GM18498 (cell line): ENCODE measurements at regions not wholly inside any gene's neighbourhood (a gene's known extent, or its start where the extent isn't known, plus 50 kb on each side); places are given as distances from the start of the nearest gene placed in this dataset.
"Not testable (repeated sequence)": the region's sequence is repeated elsewhere in the genome, so short reads cannot be mapped to it uniquely, and the experiment has no call there.

Experiments
- ATAC-seq: cut with Tn5 transposase; IDR thresholded peaks from one replicate; pipeline ENCODE4 v1.9.1; 2021; ENCODE audit warnings: mild to moderate bottlenecking, moderate library complexity; ENCODE audit not compliant: unreplicated experiment

DNA sequence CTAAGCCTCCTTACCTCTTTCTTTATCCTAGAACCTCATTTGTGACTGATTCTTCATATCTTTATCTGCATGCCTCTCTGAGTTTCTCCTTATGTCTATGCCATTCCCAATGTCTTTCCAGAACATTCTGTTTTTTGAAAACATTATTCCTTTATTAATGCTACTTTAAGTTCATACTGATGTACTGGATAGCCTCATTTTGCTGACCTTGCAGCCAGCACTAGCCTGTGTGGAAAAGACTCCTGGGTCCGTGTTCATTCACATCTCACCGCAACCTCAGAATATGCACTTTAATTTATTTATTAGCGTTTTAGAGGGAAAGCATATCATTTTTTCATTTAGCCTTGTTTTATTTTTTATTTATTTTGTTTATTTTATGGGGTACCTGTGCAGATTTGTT lies 208.1 kb upstream of the NPVF start:
- no peak for ATAC-seq

DNA sequence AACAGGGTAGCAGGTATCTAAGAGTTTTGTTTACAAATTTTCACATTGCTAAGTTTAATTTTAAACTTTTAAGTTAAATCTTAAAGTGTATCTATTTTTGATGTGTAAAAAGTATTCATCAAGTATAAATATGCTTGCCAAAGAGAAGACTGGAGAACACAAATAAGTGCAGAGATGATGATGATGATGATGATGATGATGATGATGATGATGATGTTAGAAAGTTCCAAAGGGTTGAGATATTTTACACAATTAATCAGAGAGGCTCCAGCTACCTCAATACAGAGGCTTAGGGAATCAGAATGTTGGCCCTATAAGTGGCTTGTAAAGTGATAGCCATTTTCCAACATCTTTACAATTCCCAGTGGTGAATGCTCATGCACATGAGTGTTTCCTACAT lies 209.0 kb upstream of the NPVF start:
- ATAC-seq, result no peak

DNA sequence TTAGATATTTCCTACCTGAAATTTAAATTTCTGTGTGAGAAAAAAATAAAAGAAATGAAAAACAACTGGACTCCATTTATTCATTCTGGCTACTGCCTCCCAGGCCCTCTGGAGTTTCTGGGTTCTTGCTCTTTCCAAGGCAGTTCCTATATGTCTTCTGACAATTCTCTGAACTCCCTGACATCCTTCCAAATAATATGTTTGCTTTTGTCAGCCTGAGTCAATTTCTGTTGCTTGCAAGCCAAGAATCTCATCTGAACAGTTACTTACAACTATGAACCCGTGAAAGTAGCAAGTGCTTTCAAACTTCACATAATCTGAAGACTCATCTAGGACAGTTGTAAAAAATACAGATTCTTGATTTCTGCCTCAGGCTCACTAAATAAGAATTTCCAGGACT lies 216.7 kb upstream of the NPVF start:
- ATAC-seq, result no peak

DNA sequence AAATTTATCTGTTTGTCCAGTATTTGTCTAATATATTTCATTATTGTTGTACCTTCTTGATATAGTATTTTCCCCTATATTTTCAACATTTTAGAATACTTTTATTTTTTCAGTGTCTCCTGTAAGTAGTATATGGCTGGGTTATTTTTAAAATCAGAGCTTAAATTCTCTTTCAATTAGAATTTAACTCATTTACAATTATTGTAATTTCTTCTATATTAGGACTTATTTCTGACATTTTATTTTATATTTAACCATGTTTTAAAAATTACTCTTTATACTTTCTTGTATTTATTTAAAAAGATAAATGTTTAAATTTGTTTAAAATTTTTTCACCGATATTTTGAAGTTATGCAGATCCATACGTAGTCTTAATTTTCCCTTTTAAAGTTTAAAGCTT lies 220.0 kb upstream of the NPVF start:
- ATAC-seq, result no peak

DNA sequence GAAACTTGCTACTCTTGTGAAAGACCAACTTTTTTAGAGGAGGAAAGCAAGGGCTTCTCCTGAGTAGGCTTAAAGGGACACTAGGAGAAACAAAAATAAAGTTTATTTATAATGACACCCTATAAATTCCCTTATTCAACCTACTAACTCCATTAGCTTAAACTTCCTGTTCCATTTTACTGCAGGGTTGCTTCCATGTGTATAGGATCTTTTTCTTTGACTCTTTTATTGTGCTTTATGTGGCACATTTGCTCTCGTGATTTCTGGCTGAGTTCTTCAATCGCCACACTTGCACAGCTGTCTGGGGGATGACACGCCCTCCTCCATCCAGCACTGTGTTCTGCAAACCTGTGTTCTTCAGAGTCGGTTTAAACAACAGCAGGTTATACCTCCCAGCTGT lies 225.7 kb upstream of the NPVF start:
- ATAC-seq, result no peak

DNA sequence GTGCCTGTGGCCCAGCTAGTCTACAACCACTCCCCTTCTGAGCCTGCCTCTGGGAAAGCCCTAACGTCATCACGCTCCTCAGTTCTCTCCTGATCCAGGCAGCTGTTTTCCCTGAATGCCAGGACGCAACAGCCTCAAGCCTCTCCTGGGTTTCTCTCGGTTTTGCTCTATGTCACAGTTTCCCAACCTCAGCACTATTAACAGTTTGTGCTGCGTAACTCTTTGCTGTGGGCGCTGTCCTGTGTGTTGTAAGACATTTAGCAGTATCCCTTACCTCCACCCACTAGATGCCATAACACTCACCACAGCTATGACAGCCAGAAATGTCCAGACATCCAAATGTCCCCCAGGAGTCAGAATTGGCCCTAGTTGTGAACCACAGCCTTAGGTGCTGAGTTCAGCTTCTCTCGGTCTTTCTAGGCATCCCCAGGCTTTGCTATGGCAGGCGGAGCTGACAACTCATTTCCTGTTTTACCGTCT lies 226.3 kb upstream of the NPVF start:
- ATAC-seq, result no peak

DNA sequence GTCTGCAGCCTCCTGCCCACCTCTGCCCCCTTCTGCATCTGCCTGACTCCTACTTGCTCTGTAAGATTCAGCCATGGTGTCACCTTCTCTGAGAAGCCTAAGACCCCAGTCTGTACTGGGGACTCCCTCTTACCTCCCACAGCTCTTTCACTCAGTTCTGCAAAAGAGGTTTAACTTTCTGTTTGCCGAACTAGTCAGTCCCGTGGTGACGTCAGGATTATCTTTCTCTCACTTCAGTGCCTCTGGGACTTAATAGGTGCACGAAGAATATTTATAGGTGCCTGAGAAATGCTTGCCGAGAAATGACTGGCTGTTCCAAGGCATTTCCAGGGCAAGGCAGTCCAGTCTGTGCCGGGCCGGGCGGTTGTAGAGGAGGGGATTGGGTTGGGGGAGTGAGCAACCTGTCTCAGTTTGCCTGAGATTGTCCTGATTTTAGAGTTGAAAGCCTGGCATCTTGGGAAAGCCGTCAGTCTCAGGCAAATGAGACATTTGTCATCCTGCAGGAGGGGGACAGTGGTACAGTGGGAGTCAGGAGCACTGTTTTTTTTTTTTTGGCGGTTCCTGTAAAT lies 227.5 kb upstream of the NPVF start:
- no peak for ATAC-seq

DNA sequence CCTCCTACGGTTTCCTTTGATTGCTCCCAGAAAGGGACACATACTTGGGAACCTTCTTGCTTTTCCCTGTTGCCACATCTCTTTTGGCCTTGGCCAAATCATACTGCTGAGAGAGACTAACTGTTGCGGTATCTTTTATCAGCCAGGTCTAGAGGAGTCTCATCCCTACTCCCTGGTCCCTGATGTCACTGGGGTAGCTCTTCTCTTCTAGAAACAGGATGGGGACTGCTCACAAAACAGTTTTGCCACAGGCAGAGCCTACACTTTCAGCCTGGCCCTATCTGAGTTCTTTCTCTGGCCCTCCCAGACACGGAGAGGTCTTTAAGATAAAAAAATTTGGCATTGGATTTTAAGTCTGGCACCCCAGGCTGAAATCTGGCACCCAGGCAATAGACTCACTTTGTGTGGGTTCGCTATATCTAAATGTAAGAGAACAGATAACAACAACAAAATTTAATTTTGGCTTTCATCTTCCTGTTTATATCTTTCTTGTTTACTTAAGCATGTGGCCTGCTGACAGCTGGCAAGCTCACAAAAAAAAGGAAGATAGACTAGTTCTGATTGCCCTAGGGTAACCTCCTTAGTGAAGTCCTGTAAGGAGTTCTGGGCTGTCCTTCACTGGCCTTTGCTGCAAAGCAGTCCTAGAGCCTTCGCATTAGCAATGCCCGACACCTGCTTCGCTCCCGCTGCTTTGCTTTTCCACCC lies 228.3 kb upstream of the NPVF start:
- no peak for ATAC-seq

DNA sequence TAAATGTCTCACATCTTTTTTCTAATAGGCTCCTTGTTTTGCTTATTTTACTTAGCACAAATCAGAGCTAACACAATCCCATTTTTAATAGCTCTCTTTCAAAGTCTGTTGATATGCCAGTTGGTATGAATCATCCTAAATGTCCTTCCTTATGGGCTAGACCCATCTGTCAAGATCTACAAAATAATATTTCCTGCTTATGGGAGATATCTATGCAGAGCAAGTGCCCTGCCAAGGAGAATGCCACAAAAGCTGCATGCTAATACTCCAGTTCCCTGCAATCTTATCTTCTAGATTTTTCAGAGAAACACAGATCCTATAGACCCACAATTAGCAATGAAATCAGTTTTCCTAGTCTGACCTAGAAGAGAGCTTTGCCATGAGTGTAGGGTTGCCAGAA lies 230.8 kb upstream of the NPVF start:
- no peak for ATAC-seq

DNA sequence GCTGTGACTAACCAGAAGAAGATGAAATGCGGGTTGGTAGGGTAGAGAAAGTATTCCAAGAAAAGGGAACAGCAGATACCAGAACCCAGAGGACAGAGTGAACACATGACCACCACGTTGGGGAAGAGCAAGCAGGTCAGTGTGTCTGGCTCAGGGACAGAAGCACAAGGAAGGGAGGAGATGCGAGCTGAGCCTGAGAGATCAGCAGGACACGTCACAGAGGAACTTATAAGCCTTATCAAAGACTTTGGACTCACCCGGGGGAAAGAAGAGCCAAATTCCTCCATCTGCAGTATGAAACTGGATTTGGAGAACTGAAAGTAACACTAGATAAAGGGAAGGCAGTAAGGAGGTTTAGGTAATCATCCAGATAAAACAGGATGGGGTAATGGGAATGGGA lies 232.1 kb upstream of the NPVF start:
- ATAC-seq, result no peak

DNA sequence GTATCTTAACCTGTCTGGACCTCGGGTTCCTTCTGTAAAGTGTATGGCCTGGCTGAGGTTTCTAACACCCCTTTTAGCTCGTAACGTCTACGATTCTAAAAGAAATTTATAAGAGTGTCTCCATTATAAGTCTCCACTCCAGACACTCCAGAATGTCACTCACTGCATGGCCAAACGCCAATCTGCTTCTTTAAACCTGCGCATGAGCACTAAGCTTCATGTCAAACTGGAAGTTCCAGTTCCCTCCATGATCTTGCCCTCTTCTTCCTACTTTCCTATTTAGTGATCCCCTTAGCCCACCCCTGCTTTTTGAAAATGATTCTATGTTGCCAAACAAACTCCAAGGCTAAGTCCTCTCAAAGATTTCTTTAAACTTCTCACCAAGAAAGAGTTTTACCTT lies 241.4 kb upstream of the NPVF start:
- ATAC-seq, result no peak

DNA sequence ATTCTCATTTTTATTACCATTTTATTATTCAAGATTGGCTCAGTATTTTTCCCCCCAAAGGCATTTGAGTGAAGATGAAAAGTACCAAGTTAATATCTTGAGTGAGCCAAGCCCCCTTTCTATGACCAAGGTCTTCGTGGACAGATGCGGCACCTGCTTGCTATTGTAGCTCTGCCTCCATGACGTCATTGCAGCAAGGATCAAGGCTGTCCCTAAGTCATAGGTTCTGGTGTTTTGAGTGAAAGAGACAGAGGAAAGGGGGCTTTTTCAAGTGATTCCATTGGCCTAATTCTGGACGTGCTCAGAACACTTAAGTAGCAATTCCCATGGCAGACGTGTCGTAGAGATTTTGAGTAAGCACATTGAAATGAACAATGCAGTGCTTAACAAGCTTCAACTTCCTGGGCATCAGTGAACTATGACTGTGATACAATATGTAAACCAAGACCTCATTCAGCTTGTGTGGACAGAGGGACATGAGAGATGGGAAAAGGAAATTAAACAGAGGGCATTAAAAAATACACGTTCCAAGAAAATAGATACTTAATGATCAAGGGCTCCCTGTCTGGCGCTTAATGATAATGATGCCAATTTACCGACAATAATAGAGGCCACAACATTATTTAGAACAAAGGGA lies 248.7 kb upstream of the NPVF start:
- ATAC-seq, result no peak

DNA sequence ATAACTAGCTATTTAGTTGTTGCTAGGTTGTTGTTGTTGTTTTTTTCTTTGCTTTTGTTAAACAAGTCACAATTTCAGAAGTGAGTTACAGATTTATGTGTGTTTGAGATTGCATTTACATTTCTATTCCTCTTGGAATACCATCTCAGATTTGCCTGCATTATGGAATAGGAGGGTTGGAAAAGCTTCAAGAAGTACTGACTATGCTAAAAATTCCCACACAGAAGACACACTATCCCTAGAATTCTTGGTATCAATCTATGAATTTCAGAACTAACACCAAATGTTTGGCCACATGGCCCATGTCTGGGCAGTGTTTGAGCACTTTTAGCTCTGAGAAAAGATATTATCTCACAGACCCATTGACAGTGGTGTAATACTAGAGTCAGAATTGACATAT lies 249.9 kb upstream of the NPVF start:
- not testable (repeated sequence) for ATAC-seq

DNA sequence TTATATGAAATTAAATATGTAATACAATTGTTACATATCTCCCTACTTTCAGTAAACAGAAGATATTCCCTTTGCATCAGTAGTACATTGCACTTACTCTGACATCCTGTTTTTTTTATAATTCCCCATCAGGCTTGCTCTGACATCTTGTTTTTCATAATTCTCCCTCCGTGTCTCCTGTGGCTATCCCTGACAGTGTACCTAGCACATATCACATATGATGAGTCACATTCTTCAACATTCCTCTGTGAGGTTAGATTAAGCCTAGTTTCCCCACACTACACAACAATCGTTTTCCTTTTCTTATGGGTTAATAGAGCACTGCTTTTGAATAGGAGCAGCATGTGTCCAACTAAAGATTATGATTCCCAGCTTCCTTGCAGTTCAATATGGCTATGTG lies 250.6 kb upstream of the NPVF start:
- ATAC-seq, result no peak

DNA sequence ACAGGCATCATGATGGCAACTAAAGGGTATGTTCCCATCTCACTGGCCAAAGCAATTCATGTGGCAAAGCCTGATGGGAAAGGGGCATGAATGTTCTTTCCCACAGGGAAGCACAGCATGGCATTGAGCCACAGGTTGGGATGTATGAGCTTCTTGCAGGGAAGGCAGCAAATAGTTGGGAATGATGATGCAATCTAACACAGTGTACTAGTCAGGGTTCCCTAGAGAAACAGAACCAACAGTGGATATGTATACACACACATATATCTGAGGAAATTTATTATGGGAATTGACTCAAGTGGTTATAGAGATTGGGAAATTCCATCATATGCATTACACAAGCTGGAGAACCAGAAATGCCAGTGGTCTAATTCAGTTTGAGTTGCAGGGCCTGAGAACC lies 253.6 kb upstream of the NPVF start:
- ATAC-seq, result no peak

DNA sequence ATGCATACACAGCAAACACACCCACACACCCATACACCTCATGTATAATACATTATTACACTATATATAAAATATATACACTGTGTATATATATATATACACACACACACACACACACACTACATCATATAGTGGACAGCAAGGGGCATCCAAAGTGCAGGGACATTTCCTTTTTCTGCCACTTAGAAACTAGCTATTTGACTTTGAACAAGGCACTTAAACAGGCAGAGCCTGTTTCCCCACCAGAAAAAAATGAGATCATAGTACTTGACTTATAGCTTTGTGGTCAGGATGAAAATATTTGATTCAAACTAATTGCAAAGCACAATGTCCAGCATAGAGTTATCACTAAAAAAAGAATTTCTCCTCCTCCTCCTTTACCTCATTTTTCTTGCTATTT lies 254.3 kb upstream of the NPVF start:
- no peak for ATAC-seq

DNA sequence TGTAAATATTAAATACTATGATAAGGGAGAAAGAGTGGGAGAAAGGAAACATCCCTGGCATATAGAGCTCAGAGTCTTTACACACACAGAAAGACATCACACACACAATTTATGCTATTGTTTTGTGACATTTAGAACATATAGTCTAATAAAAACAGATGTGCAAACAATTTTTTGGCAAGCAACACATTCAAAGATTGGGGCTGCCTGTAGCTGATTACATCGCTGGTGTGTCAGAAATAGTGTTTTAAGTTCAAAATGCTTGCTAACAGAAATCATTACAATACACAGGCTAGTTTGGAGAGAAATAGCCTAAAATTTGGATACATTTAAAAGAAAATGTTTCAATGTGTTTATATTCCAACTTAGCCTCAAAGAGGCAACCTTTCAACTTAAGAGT lies 256.7 kb upstream of the NPVF start:
- ATAC-seq, result no peak

DNA sequence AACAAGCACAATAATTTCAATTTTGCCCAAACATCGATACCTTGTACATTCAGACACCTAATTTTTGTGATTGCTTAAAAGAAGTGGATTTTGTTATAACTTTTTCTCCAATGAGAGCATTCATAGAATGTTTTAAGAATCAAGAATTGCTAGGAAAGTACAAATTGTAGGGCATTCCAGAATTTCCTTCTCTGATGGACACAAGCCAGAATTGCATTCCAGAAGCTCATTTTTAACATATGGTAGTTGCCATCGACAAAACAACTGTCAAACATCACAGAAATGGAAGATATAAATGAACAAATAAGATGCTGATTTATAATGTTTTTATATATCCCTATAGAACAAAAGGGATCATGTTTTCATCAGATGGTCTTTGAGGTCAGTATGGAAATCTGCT lies 258.4 kb upstream of the NPVF start:
- no peak for ATAC-seq

DNA sequence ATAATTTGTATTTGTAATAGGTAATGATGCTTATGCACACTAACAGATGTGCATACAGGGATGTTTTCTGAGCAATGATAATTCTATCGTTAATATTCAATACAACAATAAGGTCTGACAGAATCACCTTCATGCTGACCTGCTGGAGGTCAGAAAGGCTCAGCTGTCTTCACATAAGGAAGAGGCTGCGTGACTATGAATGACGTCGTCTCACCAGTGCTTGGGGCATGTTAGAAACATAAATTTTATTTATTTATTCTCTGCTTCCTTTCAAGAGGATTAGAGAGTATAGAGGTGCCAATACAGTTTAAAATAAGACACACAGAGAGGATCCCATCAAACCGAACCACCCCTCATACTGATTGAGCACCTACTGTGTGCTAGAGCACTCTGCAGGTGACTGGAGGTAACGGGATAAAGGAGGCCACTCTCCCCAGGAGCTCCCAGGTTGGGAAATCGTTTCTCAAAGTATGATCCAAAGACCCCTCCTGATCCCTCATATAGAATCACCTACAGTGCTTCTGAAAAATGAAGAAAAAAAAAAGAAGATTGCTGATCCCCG lies 265.6 kb upstream of the NPVF start:
- no peak for ATAC-seq

DNA sequence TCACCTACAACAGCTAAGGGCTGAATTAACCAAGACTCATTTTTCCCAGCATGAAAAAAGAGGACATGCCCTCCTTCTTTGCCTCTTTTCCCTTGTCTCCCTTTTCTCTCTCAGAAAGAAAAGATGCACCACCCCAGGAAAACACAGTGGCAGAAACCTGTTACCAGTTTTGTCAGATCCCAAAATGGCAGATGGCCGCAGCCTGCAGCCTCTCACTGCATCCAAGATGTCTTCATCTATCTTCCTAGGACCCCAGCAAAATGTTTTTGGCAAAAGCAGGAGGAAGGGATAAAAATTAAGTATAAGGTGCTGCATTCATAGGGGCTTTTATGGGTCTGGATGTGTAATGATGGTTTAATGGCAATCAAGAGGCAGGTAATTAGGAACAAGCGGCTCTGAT lies 266.6 kb upstream of the NPVF start:
- ATAC-seq, result no peak

DNA sequence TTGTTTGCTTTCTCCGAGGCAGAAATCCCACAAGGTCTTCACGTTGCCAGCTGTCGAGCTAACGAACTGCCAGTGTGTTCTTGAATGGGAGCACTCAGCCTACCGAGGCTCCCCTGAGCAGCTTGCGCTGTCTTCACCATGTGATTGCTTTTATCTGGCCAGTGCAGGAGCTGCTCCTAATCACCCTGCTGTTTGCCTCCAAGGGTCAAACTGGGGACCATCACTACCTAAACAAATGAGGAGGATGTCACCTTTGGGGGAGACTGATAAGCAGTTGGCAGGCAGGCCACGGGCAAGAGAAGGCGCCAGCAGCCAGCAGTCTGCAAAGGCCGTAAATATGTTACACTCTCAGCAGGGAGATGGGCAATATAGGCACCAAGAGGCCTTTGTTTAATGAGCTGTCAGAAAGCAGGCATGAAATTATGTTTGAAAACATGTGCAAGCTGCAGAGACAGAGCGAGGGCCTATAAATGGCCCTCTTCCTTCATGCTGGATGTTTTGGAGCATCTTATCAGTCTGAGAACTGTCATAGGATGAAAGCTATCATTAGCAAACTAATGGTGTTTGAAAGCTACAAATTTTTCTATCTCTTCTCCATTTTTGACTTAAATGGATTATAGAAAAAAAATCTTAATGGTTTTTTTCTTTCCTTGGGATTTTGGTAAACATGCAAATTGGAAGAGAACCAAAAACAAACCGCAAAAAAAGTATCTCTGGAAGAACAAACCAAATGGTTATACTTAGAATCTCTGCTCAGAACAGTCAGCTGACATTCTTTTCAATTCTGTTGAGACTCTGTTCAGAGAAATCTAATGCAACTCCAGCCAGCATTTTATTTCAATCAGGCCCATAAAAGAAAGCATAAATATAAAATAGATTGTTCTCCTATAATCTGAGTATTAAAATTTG lies 267.3 kb upstream of the NPVF start:
- ATAC-seq, result no peak
